ENCODE measurements at regions not wholly inside any gene's neighbourhood (a gene's known extent, or its start where the extent isn't known, plus 50 kb on each side); places are given as distances from the start of the nearest gene placed in this dataset.

DNA sequence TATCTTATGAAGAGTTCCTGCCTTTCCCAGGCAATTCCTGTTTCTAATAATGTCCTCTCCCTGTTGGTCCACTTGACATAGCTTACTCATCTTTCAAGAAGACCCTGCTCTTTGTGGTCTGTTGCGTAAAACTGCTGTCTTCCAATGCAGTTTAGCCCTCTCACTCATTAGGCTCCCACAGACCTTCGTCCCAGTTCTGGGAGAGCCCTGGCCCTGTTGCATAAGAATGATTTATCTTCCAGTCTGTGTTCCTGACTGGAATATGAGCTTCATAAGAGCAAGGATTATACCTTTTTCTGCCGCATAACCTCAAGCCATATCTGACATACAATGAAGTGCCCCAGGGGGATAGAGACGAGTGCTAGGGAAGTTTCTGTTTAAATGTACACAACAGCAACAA lies 365.9 kb upstream of the NOVA1 start:
- TF ChIP-seq POLR2AphosphoS5 (IDR thresholded peaks at IDR 0.05; ENCODE audit: borderline replicate concordance, low read depth, low read length) (no peak), EZH2 (IDR thresholded peaks at IDR 0.05) (no peak)
